ENCODE measurements at regions not wholly inside any gene's neighbourhood (a gene's known extent, or its start where the extent isn't known, plus 50 kb on each side); places are given as distances from the start of the nearest gene placed in this dataset.

- TF ChIP-seq CTCF (IDR thresholded peaks at IDR 0.05; ENCODE audit: control extremely low read depth, extremely low read depth, low read depth, missing control alignments): no peak
- CTCF ChIA-PET: no interaction called here
- POLR2A ChIA-PET: no interaction called here
These were observed 204.4 kb upstream of the CDH10 start for GRCh38 chr5:24849210-24849609.

GRCh38 chr5:24831989-24832388 lies 187.2 kb upstream of the CDH10 start:
- DNase-seq (ENCODE audit: extremely low spot score): no peak
- TF ChIP-seq CTCF (IDR thresholded peaks at IDR 0.05; ENCODE audit: control extremely low read depth, extremely low read depth, low read depth, missing control alignments): no peak
- ChIA-PET CTCF (interaction anchor here (1.1 kb wide), 1 partner anchor 8 kb away, joined by 3 read pairs; no protein-coding TSS in a partner anchor), POLR2A (no interaction called here)

More at GRCh38 chr5:24849210-24849609, 204.4 kb upstream of the CDH10 start:
- no peak for DNase-seq (ENCODE audit: extremely low spot score)

- ChIA-PET CTCF (interaction anchor here (1.1 kb wide), 1 partner anchor 15 kb away, joined by 5 read pairs; no protein-coding TSS in a partner anchor), POLR2A (no interaction called here)
- DNase-seq (ENCODE audit: extremely low spot score): no peak
- TF ChIP-seq CTCF (IDR thresholded peaks at IDR 0.05; ENCODE audit: control extremely low read depth, extremely low read depth, low read depth, missing control alignments): no peak
These were observed 178.8 kb upstream of the CDH10 start for GRCh38 chr5:24823625-24824024.

GRCh38 chr5:24819841-24820240 lies 175.1 kb upstream of the CDH10 start:
- POLR2A ChIA-PET: no interaction called here
- no peak for DNase-seq (ENCODE audit: extremely low spot score)
- CTCF ChIA-PET: no interaction called here
- no peak for TF ChIP-seq CTCF (IDR thresholded peaks at IDR 0.05; ENCODE audit: control extremely low read depth, extremely low read depth, low read depth, missing control alignments)

- no peak for TF ChIP-seq CTCF (IDR thresholded peaks at IDR 0.05; ENCODE audit: control extremely low read depth, extremely low read depth, low read depth, missing control alignments)
- ChIA-PET CTCF (interaction anchor here (1.0 kb wide), 1 partner anchor 502 kb away, joined by 3 read pairs; no protein-coding TSS in a partner anchor), POLR2A (no interaction called here)
- no peak for DNase-seq (ENCODE audit: extremely low spot score)
These were observed 173.2 kb upstream of the CDH10 start for GRCh38 chr5:24817966-24818365.

GRCh38 chr5:24816206-24816605 lies 171.4 kb upstream of the CDH10 start:
- no peak for TF ChIP-seq CTCF (IDR thresholded peaks at IDR 0.05; ENCODE audit: control extremely low read depth, extremely low read depth, low read depth, missing control alignments)
- ChIA-PET POLR2A (no interaction called here), CTCF (no interaction called here)
- DNase-seq (ENCODE audit: extremely low spot score): no peak

GRCh38 chr5:24805230-24805629 lies 160.5 kb upstream of the CDH10 start:
- TF ChIP-seq CTCF (IDR thresholded peaks at IDR 0.05; ENCODE audit: control extremely low read depth, extremely low read depth, low read depth, missing control alignments): no peak
- CTCF ChIA-PET: interaction anchor here (0.8 kb wide), 1 partner anchor 12 kb away, joined by 3 read pairs; no protein-coding TSS in a partner anchor
- POLR2A ChIA-PET: no interaction called here
- DNase-seq (ENCODE audit: extremely low spot score): no peak
